Astrocyte of the spinal cord (primary cell): ENCODE measurements at regions not wholly inside any gene's neighbourhood (a gene's known extent, or its start where the extent isn't known, plus 50 kb on each side); places are given as distances from the start of the nearest gene placed in this dataset.
"Not testable (repeated sequence)": the region's sequence is repeated elsewhere in the genome, so short reads cannot be mapped to it uniquely, and the experiment has no call there.

Source experiments
- DNase-seq: peaks from one replicate; pipeline ENCODE4 v3.0.0; 2011; ENCODE audit warnings: low read depth, low spot score
- H3K4me3 ChIP-seq: 2 replicates; pipeline ENCODE4 v1.5.1; 2011; ENCODE audit warnings: low read depth, mild to moderate bottlenecking, low read length, moderate library complexity
- CTCF ChIP-seq: IDR thresholded peaks from 2 replicates; pipeline ENCODE4 v1.5.1; 2012; ENCODE audit warnings: low read depth, mild to moderate bottlenecking, low read length, inconsistent platforms
- in situ Hi-C: cut with HindIII; loops from 2 replicates; pipeline ENCODE4 v1.10.0; 2017; ENCODE audit warnings: low sequenced_read_pairs

GRCh38 chr1:244154872-244155531 lies 103.9 kb downstream of the ZBTB18 start:
- peak; percentile 33 for DNase-seq
- in situ Hi-C loops: no loop called here
- no peak for TF ChIP-seq CTCF
- H3K4me3 ChIP-seq: no peak overlapping the region

GRCh38 chr1:244155661-244156060 lies 104.6 kb downstream of the ZBTB18 start:
- TF ChIP-seq CTCF: no peak
- H3K4me3 ChIP-seq: no peak overlapping the region
- DNase-seq: no peak
- in situ Hi-C loops: no loop called here

GRCh38 chr1:244156617-244157016 lies 105.5 kb downstream of the ZBTB18 start:
- DNase-seq, in situ Hi-C loops, H3K4me3 ChIP-seq: not testable (repeated sequence)

- in situ Hi-C loops: no loop called here
- DNase-seq: no peak
These were observed 106.8 kb downstream of the ZBTB18 start for GRCh38 chr1:244157731-244158438.

GRCh38 chr1:244159646-244160045 lies 108.6 kb downstream of the ZBTB18 start:
- DNase-seq: no peak
- no peak for TF ChIP-seq CTCF
- in situ Hi-C loops: no loop called here
- H3K4me3 ChIP-seq: no peak overlapping the region

More at GRCh38 chr1:244157731-244158438, 106.8 kb downstream of the ZBTB18 start:
- no peak for TF ChIP-seq CTCF
- H3K4me3 ChIP-seq: no peak overlapping the region

- in situ Hi-C loops: no loop called here
- DNase-seq: no peak
- no peak for TF ChIP-seq CTCF
- no peak overlapping the region for H3K4me3 ChIP-seq
These were observed 109.6 kb downstream of the ZBTB18 start for GRCh38 chr1:244160455-244161235.

- H3K4me3 ChIP-seq: no peak overlapping the region
- DNase-seq: no peak
- TF ChIP-seq CTCF: no peak
- in situ Hi-C loops: no loop called here
These were observed 110.1 kb downstream of the ZBTB18 start for GRCh38 chr1:244161236-244161510.
